OCI-LY1 (cell line): ENCODE measurements at regions not wholly inside any gene's neighbourhood (a gene's known extent, or its start where the extent isn't known, plus 50 kb on each side); places are given as distances from the start of the nearest gene placed in this dataset.

Experiments used
- H2AFZ ChIP-seq: fragments of 200-600 bp; sonication (generic), shearing (Covaris generic); 2 replicates; pipeline ENCODE4 v1.6.0; 2014; ENCODE audit warnings: antibody characterized with exemption, mild to moderate bottlenecking, low read length
- H3F3A ChIP-seq: fragments of 200-600 bp; sonication (generic), shearing (Covaris generic); 2 replicates; pipeline ENCODE4 v1.6.0; 2014; ENCODE audit warnings: mild to moderate bottlenecking, antibody characterized with exemption, low read length, moderate library complexity; ENCODE audit not compliant: insufficient read depth
- H3K27ac ChIP-seq: fragments of 200-600 bp; sonication (generic); 2 replicates; pipeline ENCODE4 v1.5.1; 2014; ENCODE audit warnings: low read length, mixed run types, mild to moderate bottlenecking, low read depth; ENCODE audit not compliant: poor library complexity, severe bottlenecking
- H3K27me3 ChIP-seq: fragments of 200-600 bp; sonication (generic); 2 replicates; pipeline ENCODE4 v1.6.0; 2014; ENCODE audit warnings: antibody characterized with exemption, mild to moderate bottlenecking, low read length, moderate library complexity; ENCODE audit not compliant: insufficient read depth
- H3K36me3 ChIP-seq: fragments of 200-600 bp; sonication (generic); 2 replicates; pipeline ENCODE4 v1.6.1; 2014; ENCODE audit warnings: mild to moderate bottlenecking, antibody characterized with exemption, low read length, moderate library complexity, mixed read lengths; ENCODE audit not compliant: insufficient read depth
- H3K4me1 ChIP-seq: fragments of 200-600 bp; sonication (generic); 2 replicates; pipeline ENCODE4 v1.5.1; 2014; ENCODE audit warnings: mild to moderate bottlenecking, low read length, moderate library complexity; ENCODE audit not compliant: insufficient read depth, severe bottlenecking
- H3K4me2 ChIP-seq: fragments of 200-600 bp; sonication (generic), shearing (Covaris generic); 2 replicates; pipeline ENCODE4 v1.6.1; 2014; ENCODE audit warnings: low read length
- H3K4me3 ChIP-seq: fragments of 200-600 bp; sonication (generic); 2 replicates; pipeline ENCODE4 v1.5.1; 2014; ENCODE audit warnings: low read length, low read depth, mild to moderate bottlenecking, mixed read lengths; ENCODE audit not compliant: poor library complexity, severe bottlenecking
- H3K79me2 ChIP-seq: fragments of 200-600 bp; shearing (Covaris generic); 2 replicates; pipeline ENCODE4 v1.6.1; 2016; ENCODE audit warnings: mixed run types, low read length, mixed read lengths; ENCODE audit not compliant: insufficient read depth
- H3K9ac ChIP-seq: fragments of 200-600 bp; sonication (generic), shearing (Covaris generic); 2 replicates; pipeline ENCODE4 v1.6.1; 2014; ENCODE audit warnings: mild to moderate bottlenecking, low read length, mixed read lengths
- H3K9me2 ChIP-seq: fragments of 200-600 bp; sonication (generic), shearing (Covaris generic); 2 replicates; pipeline ENCODE4 v1.6.1; 2014; ENCODE audit warnings: low read depth, mild to moderate bottlenecking, low read length, mixed read lengths
- H3K9me3 ChIP-seq: fragments of 200-600 bp; shearing (Covaris generic); 2 replicates; pipeline ENCODE4 v1.6.1; 2014; ENCODE audit warnings: low read length, mixed read lengths
- H4K20me1 ChIP-seq: fragments of 200-600 bp; sonication (generic), shearing (Covaris generic); 2 replicates; pipeline ENCODE4 v1.6.0; 2016; ENCODE audit warnings: mild to moderate bottlenecking, low read length; ENCODE audit not compliant: insufficient read depth
- CTCF ChIP-seq: fragments of 200-600 bp; sonication (generic), shearing (Covaris generic); IDR thresholded peaks from 2 replicates; pipeline ENCODE4 v1.5.1; 2017; ENCODE audit warnings: mild to moderate bottlenecking, antibody characterized with exemption, low read length, moderate library complexity, mixed read lengths
- EZH2 ChIP-seq: fragments of 200-600 bp; sonication (generic), shearing (Covaris generic); IDR thresholded peaks from 2 replicates; pipeline ENCODE4 v1.8.0; 2017; ENCODE audit warnings: borderline replicate concordance, mixed run types, mild to moderate bottlenecking, antibody characterized with exemption, low read length, moderate library complexity, mixed read lengths

- no peak for TF ChIP-seq EZH2
- no peak for TF ChIP-seq CTCF
- Histone ChIP-seq H3K9me2 (no peaks in the 10 kb centered on the region), H3K9me3 (no peaks in the 10 kb centered on the region), H3K27me3 (no peaks in the 10 kb centered on the region), H3K27ac (no peak overlapping the region), H3K79me2 (no peaks in the 10 kb centered on the region), H3K36me3 (no peaks in the 10 kb centered on the region), H2AFZ (no peak overlapping the region), H4K20me1 (no peaks in the 10 kb centered on the region), H3K4me2 (no peak overlapping the region), H3K4me1 (no peaks in the 10 kb centered on the region), H3F3A (no peaks in the 10 kb centered on the region), H3K4me3 (no peak overlapping the region), H3K9ac (no peak overlapping the region)
These were observed 159.0 kb downstream of the PTBP2 start for GRCh38 chr1:96880626-96881025.

- Histone ChIP-seq H3K9ac (no peak overlapping the region), H3K4me1 (no peaks in the 10 kb centered on the region), H3F3A (no peaks in the 10 kb centered on the region), H3K4me2 (no peak overlapping the region), H2AFZ (no peak overlapping the region), H3K36me3 (no peaks in the 10 kb centered on the region), H3K4me3 (no peak overlapping the region), H4K20me1 (no peaks in the 10 kb centered on the region), H3K9me2 (no peaks in the 10 kb centered on the region), H3K9me3 (no peaks in the 10 kb centered on the region), H3K27me3 (no peaks in the 10 kb centered on the region), H3K27ac (no peak overlapping the region), H3K79me2 (no peaks in the 10 kb centered on the region)
- TF ChIP-seq EZH2 (no peak), CTCF (no peak)
These were observed 160.5 kb downstream of the PTBP2 start for GRCh38 chr1:96882096-96882495.

- H3K9me3 ChIP-seq = no peaks in the 10 kb centered on the region
- H3K9me2 ChIP-seq = no peaks in the 10 kb centered on the region
These were observed 164.9 kb downstream of the PTBP2 start for GRCh38 chr1:96886474-96886873.

More at GRCh38 chr1:96886474-96886873, 164.9 kb downstream of the PTBP2 start:
- H3K4me2 ChIP-seq = no peak overlapping the region
- no peak overlapping the region for H3K27ac ChIP-seq
- no peak overlapping the region for H3K4me3 ChIP-seq
- H3K4me1 ChIP-seq = no peaks in the 10 kb centered on the region
- TF ChIP-seq CTCF (no peak), EZH2 (no peak)
- H3K27me3 ChIP-seq = no peaks in the 10 kb centered on the region
- H3K36me3 ChIP-seq = no peaks in the 10 kb centered on the region
- no peaks in the 10 kb centered on the region for H4K20me1 ChIP-seq
- H3F3A ChIP-seq = no peaks in the 10 kb centered on the region
- H3K79me2 ChIP-seq = no peaks in the 10 kb centered on the region
- H3K9ac ChIP-seq = no peak overlapping the region
- H2AFZ ChIP-seq = no peak overlapping the region
